KBM-7 (cell line): ENCODE measurements at regions not wholly inside any gene's neighbourhood (a gene's known extent, or its start where the extent isn't known, plus 50 kb on each side); places are given as distances from the start of the nearest gene placed in this dataset.
"Not testable (repeated sequence)": the region's sequence is repeated elsewhere in the genome, so short reads cannot be mapped to it uniquely, and the experiment has no call there.

ENCODE experiments used
- DNase-seq: peaks from one replicate; pipeline ENCODE4 v3.0.0-alpha.2; 2015
- in situ Hi-C: fragments of 300-500 bp; cut with MboI; formaldehyde crosslinking; loops from 2 replicates; pipeline ENCODE4 v1.14.3; 2020; ENCODE audit warnings: low sequenced_read_pairs, low pct_unique_long_range_greater_than_20kb, mixed read lengths

- in situ Hi-C loops: no loop called here
- no peak for DNase-seq
These were observed 841.2 kb upstream of the FBXO33 start for GRCh38 chr14:40273417-40273816.

- no peak for DNase-seq
- in situ Hi-C loops: no loop called here
These were observed 839.2 kb upstream of the FBXO33 start for GRCh38 chr14:40271480-40271879.

GRCh38 chr14:40269436-40269835, 837.2 kb upstream of the FBXO33 start:
- in situ Hi-C loops: no loop called here
- DNase-seq: no peak

DNA sequence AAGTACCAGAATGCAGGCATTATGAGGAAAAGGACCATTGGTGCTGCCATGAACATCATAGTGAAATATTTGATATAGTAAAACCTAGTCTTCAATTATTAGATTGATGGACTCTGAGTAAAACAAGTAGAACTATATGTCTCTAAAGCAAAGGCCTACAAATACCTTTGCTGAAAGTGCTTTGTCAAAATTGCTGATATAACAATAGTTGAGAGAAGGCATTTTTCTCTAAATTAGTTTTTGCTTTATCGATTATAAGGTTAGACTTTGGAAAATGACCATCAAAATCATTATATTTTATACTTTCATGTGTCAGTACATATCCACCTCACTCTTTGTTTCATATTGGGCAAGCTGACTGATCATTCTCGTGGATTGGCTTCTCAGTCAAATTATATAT, 836.0 kb upstream of the FBXO33 start:
- in situ Hi-C loops: no loop called here

DNA sequence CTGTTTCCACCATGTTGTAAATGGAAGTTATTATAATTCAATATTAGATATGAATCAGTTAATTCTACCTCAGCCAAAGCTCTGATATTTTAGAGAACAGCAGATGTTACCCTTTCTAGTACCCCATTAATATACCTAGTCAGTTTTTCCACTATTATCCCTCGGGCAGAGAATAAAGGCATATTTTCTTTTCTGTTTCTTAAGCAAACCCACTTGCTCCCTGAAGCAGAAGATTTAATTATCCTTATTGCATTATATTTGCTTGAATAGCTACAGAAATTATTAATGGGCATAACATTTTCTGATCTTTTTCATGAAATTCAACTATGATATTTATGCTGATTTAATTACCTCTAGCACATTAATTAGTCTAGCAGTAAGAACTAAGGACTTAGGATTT, 832.9 kb upstream of the FBXO33 start:
- DNase-seq: no peak
- in situ Hi-C loops: no loop called here

More for the DNA sequence above, 836.0 kb upstream of the FBXO33 start:
- no peak for DNase-seq

DNA sequence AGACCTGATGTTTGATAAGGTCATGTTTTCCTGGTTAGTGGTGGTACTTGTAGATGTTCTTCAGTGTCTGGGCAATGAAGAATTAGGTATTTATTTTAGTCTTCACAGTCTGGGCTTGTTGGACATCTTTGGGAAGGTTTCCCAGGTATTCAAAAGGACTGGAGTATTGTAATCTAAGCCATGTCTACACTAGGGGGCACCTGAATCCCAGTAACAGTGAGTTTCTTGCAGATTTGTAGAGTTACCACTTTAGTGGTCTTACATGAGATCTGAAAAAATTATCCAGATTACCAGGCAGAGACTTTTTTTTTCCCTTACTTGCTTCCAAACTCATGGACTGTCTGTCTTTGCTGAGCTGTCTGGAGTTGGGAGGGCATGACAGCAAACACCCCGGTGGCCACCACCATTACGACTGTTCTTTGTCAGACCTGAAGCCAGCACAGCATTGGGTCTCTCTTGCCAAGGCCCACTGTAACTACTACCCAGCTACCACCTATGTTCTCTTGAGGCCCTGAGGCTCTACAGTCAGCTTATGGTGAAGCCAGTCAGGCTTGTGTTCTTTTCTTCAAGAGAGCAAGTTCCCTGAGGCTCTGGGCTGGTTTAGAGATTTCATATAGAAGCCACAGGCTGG, 820.7 kb upstream of the FBXO33 start:
- in situ Hi-C loops: no loop called here
- no peak for DNase-seq

- in situ Hi-C loops: no loop called here
- DNase-seq: no peak
These were observed 816.4 kb upstream of the FBXO33 start for GRCh38 chr14:40248671-40249070.

- in situ Hi-C loops: no loop called here
- DNase-seq: peak; percentile 3
These were observed 808.1 kb upstream of the FBXO33 start for GRCh38 chr14:40240245-40240859.

GRCh38 chr14:40232302-40232701, 800.1 kb upstream of the FBXO33 start:
- in situ Hi-C loops: no loop called here
- no peak for DNase-seq

DNA sequence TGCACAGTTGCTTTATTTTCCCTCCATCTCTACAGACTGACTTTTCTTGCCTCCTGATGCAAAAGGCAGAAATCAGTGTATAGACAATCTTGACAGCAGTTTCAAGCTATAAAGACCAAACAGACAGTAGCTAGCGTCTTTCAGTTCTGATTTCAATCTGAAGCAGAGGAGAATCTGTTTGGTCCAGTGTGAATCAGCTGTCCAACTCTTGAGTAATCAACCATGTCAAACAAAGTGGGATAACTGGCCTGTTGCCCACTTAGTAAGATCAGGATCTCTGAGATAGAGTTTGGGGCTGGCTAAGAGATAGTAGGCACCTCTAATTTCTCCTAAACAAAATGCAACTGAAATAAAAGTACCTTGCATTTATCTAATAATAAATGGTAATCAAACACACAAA, 797.4 kb upstream of the FBXO33 start:
- in situ Hi-C loops: no loop called here

DNA sequence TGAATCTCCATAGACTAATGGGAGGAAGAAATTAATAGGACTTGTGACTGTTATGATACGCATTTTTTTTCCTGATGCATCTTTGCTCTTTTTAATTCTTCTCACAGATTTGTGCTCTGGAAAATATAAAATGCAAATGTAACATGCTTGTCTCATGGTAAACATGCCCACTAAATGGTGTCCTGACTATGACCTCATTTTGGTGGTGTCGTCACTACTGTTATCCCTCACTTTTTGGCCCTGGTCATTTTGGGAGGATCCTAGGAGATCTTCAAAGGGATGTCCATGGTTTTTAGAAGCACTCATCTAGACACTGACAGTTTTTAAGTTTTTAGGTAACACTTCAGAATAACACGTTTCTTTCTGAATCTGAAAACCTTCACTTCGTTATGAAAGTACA, 790.8 kb upstream of the FBXO33 start:
- in situ Hi-C loops: no loop called here
- no peak for DNase-seq

More for the DNA sequence above, 797.4 kb upstream of the FBXO33 start:
- no peak for DNase-seq

DNA sequence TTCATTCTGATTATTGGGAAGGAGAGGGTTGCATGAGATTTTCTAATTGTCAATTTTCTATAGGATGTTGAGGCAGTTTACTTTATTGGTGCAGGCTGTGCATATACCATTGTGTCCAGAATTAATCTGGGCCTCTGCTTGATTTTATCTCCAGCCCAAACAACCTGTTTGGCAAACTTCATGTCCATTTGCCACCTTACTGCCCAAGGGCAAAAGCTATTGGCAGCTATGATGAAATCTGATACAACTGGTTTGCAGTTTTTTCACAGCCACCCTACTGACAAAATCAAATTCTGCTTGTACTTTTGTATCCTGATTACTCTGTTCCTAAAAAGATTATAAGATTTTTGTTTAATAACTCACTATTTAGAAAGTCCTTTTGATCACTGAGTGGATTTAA, 789.2 kb upstream of the FBXO33 start:
- in situ Hi-C loops: no loop called here

DNA sequence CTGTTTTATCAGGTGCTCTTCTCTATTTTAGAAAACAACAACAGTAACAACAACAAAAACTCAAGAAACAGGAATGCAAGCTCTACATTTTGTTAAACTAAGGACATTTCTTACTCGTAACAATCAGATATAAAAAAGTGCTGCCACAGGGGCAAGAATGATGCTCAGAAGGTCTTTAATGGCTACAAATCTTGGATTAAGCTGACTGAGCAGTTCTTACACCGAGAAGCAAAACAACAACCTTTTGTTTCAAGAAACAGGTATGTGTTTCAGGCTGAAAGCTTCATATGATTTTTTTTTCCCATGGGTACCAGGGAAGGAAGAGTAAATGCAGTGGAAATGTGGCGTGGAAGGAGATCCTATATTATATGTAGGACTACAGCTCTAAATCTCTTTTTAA, 786.8 kb upstream of the FBXO33 start:
- in situ Hi-C loops: no loop called here
- no peak for DNase-seq

More for the DNA sequence above, 789.2 kb upstream of the FBXO33 start:
- no peak for DNase-seq

DNA sequence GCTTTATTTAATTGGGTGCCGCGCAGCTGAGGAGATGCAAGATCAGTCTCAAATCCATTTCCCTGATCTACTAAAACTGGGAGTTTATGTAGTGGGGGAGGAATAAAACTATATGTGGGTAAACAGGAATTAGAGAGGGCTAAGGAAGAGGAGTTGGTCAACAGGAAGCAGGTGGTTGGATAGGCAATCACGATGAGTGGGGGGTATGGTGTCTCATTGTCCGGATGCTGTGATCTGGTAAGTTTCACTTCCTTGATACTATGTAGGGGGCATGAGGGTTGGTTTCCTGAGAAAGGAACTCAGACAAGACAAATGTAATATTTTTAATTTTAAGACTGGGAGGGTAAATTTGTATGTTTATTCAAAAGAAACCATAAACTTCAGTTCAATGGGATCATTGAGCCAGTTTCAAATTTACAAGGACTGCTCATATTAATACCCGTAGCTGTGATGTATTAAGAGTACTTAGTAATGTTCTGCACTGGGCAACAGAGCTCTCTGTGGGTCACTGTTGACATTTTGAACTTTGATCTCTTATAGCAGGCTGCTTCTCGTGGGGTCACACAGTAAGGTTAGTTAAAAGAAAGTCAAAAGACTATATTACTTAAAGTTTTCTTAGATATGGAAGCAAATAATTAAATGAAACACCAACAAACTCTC, 786.2 kb upstream of the FBXO33 start:
- peak; percentile 55 for DNase-seq
- in situ Hi-C loops: no loop called here

DNA sequence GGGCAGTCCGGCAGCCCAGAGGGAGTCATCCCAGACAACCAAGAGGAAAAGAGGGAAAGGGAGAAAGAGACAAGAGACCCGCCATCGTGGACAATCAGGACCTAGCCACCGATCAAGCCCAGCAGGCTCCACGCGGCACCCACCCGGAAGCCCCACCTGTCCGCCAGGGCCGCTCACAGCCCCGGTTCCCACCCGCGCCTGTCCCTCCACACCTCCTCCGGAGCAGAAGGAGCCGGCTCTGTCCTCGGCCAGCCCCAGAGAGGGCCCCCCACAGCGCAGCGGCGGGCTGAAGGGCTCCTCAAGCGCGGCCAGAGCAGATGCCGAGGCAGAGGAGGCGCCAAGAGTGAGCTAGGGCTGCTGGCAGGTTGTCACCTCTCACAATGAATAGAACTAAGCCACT, 784.7 kb upstream of the FBXO33 start:
- in situ Hi-C loops: no loop called here
- no peak for DNase-seq

- in situ Hi-C loops: not testable (repeated sequence)
These were observed 784.2 kb upstream of the FBXO33 start for GRCh38 chr14:40216408-40216807.

GRCh38 chr14:40213701-40214100, 781.5 kb upstream of the FBXO33 start:
- in situ Hi-C loops: no loop called here
- DNase-seq: no peak

More at GRCh38 chr14:40216408-40216807, 784.2 kb upstream of the FBXO33 start:
- not testable (repeated sequence) for DNase-seq

GRCh38 chr14:40204441-40205175, 772.4 kb upstream of the FBXO33 start:
- no peak for DNase-seq
- in situ Hi-C loops: no loop called here

- DNase-seq: no peak
- in situ Hi-C loops: no loop called here
These were observed 766.9 kb upstream of the FBXO33 start for GRCh38 chr14:40199101-40199500.

- in situ Hi-C loops: no loop called here
These were observed 765.1 kb upstream of the FBXO33 start for GRCh38 chr14:40197344-40197743.

More at GRCh38 chr14:40197344-40197743, 765.1 kb upstream of the FBXO33 start:
- DNase-seq: no peak
